Ovary (tissue), 7 donors: ENCODE measurements at regions not wholly inside any gene's neighbourhood (a gene's known extent, or its start where the extent isn't known, plus 50 kb on each side); places are given as distances from the start of the nearest gene placed in this dataset.

Source experiments
- DNase-seq, 5 donors: peaks; one replicate each; pipeline ENCODE4 v3.0.0-alpha.2; 2019 to 2020
- H3K27ac ChIP-seq, 2 donors: fragments of 200-600 bp; one replicate each; pipeline versions ENCODE4 v1.5.1 to v1.8.0; 2019 to 2022
- H3K27me3 ChIP-seq: fragments of 200-600 bp; one replicate; pipeline ENCODE4 v1.8.0; 2022
- H3K36me3 ChIP-seq: fragments of 200-600 bp; sonication (generic); one replicate; pipeline ENCODE4 v1.5.1; 2019
- H3K4me1 ChIP-seq: one replicate; pipeline ENCODE4 v1.8.1; 2013; ENCODE audit warnings: mild to moderate bottlenecking, moderate library complexity; ENCODE audit not compliant: insufficient read depth
- H3K4me3 ChIP-seq: fragments of 200-600 bp; sonication (generic); one replicate; pipeline ENCODE4 v1.5.1; 2017
- H3K9me3 ChIP-seq, 2 donors: fragments of 200-600 bp in 1 of 2; sonication (generic) in 1 of 2; one replicate each; pipeline versions ENCODE4 v1.5.1 to v1.8.1; 2013 to 2019; ENCODE audit warnings: mild to moderate bottlenecking in 1 of 2, moderate library complexity in 1 of 2
- EP300 ChIP-seq: sonication (generic); formaldehyde crosslinking; IDR thresholded peaks from one replicate; pipeline ENCODE4 v1.6.1; 2017; ENCODE audit warnings: antibody characterized with exemption
- POLR2A ChIP-seq: fragments of 450-650 bp; IDR thresholded peaks from one replicate; pipeline ENCODE4 v1.6.1; 2017; ENCODE audit warnings: antibody characterized with exemption, mild to moderate bottlenecking, moderate library complexity
- WGBS, 3 donors: extraction: QIAGEN DNeasy Blood & Tissue Kit in 1 of 3; methylation state at CpG; one replicate each; pipeline versions ENCODE4 v1.1.5 to v1.1.7; 2013 to 2017; 5-methylcytosine and 5-hydroxymethylcytosine counted together
- intact Hi-C, 4 donors: fragments of 100-400 bp; cut with DNase I; formaldehyde crosslinking; loops; one replicate each; pipeline versions ENCODE4 v1.11.0 to v1.15.1; 2022 to 2023
- TF ChIP-seq, protein P1 (sequence below), 3 donors: fragments of 450-650 bp in 2 of 3; fragments of 200-600 bp in 1 of 3; IDR thresholded peaks; one replicate each; pipeline versions ENCODE4 v1.5.1 to v1.8.0; 2016 to 2022; ENCODE audit warnings: antibody characterized with exemption in 3 of 3, mild to moderate bottlenecking in 1 of 3
- donor health status: DM: no; HTN: no; CAD: no; lungs with moderate emphysema.
- donor health status: DM: no; HTN: no; CAD: no.
- donor health status: Bipolar disorder and iron deficiency.
- donor health status: DM: no; HTN: no; CAD: no.
- donor health status: DM: yes; HTN: yes; CAD: no.

DNA sequence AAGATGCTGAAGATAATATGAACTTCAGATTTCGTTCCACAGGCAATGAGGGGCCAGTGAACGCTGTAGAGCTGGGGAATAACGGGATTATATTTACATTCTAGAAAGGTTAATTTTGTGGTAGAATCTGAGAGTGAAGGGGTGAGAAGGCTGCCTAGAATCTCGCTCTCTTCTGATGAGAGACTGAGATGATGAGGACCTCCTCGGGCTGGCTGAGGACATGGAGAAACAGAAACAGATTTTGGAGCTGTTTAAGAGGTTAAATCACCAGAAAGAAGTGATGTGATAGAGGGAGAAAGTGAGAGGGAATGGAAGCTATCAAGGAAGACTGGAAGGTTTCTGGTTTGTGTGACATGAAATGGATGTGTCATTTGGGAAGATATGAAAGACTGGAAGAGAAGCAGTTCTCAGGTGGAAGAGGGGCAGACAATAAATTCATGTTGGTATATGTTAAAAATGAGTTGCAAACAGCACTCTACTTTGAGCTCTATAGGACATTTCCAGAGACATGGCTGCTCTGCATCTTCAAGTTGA lies 612.6 kb downstream of the ISL1 start:
- DNase-seq, result no peak
- no peaks in the 10 kb centered on the region for H3K9me3 ChIP-seq
- no peak overlapping the region for H3K4me3 ChIP-seq
- H3K27me3 ChIP-seq, result no peaks in the 10 kb centered on the region
- H3K27ac ChIP-seq, result no peak overlapping the region
- 80 to 86% (median 86%) methylated on average over 5 of the region's 5 CpGs for WGBS, 3 donors
- H3K36me3 ChIP-seq, result no peaks in the 10 kb centered on the region
- TF ChIP-seq EP300 (no peak), POLR2A (no peak)
- TF ChIP-seq, protein P1, sequence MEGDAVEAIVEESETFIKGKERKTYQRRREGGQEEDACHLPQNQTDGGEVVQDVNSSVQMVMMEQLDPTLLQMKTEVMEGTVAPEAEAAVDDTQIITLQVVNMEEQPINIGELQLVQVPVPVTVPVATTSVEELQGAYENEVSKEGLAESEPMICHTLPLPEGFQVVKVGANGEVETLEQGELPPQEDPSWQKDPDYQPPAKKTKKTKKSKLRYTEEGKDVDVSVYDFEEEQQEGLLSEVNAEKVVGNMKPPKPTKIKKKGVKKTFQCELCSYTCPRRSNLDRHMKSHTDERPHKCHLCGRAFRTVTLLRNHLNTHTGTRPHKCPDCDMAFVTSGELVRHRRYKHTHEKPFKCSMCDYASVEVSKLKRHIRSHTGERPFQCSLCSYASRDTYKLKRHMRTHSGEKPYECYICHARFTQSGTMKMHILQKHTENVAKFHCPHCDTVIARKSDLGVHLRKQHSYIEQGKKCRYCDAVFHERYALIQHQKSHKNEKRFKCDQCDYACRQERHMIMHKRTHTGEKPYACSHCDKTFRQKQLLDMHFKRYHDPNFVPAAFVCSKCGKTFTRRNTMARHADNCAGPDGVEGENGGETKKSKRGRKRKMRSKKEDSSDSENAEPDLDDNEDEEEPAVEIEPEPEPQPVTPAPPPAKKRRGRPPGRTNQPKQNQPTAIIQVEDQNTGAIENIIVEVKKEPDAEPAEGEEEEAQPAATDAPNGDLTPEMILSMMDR (IDR thresholded peaks at IDR 0.05), result no peak
- no peaks in the 10 kb centered on the region for H3K4me1 ChIP-seq
- intact Hi-C loops, result no loop called here

DNA sequence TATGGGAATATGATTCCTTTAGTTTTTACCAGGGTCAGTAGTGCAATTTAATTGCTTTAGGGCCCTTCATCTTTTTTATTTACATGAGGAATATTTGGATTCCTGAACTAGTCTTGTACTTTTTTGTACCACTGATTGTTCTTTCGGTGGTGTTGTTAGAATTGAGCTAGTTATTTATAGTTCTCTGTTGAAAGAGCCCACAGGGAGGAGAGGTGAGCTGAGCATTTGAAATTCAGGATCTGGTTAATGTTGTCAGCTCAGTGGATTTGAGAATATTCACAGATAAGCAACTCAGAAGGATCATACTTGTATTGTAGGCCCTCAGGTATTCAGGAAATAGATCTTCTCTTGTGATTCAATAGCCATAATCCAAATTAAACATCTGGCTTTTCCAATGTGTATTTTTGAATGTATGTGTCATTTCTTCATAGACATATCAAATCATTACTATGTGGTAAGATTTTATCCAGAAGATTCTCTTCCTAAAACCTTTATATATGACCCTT lies 613.2 kb downstream of the ISL1 start:
- TF ChIP-seq EP300, result no peak
- no peak for TF ChIP-seq POLR2A
- TF ChIP-seq, protein P1 (IDR thresholded peaks at IDR 0.05), result no peak
- no peaks in the 10 kb centered on the region for H3K4me1 ChIP-seq
- 3 to 17% (median 16%) methylated on average over 1 of the region's 1 CpG for WGBS, 3 donors
- no peaks in the 10 kb centered on the region for H3K36me3 ChIP-seq
- no peaks in the 10 kb centered on the region for H3K9me3 ChIP-seq
- no peak overlapping the region for H3K27ac ChIP-seq
- intact Hi-C loops, result no loop called here
- H3K4me3 ChIP-seq, result no peak overlapping the region
- no peak for DNase-seq
- no peaks in the 10 kb centered on the region for H3K27me3 ChIP-seq

GRCh38 chr5:51997500-51997899 lies 614.3 kb downstream of the ISL1 start:
- no peak for TF ChIP-seq EP300
- TF ChIP-seq POLR2A, result no peak
- TF ChIP-seq, protein P1 (IDR thresholded peaks at IDR 0.05), result no peak
- intact Hi-C loops, result no loop called here

GRCh38 chr5:51997949-51998348 lies 614.7 kb downstream of the ISL1 start:
- Histone ChIP-seq H3K9me3 (no peaks in the 10 kb centered on the region), H3K4me3 (no peak overlapping the region), H3K36me3 (no peaks in the 10 kb centered on the region), H3K27ac (no peak overlapping the region), H3K27me3 (no peaks in the 10 kb centered on the region), H3K4me1 (no peaks in the 10 kb centered on the region)
- intact Hi-C loops, result no loop called here
- DNase-seq, result no peak
- 56 to 73% (median 68%) methylated on average over 2 of the region's 2 CpGs for WGBS, 3 donors
- TF ChIP-seq POLR2A, result no peak
- no peak for TF ChIP-seq EP300
- TF ChIP-seq, protein P1 (IDR thresholded peaks at IDR 0.05), result no peak

More at GRCh38 chr5:51997500-51997899, 614.3 kb downstream of the ISL1 start:
- no peak for DNase-seq
- no peaks in the 10 kb centered on the region for H3K36me3 ChIP-seq
- no peak overlapping the region for H3K27ac ChIP-seq
- H3K9me3 ChIP-seq, result no peaks in the 10 kb centered on the region
- no peaks in the 10 kb centered on the region for H3K27me3 ChIP-seq
- H3K4me3 ChIP-seq, result no peak overlapping the region
- H3K4me1 ChIP-seq, result no peaks in the 10 kb centered on the region
